K562 (cell line): ENCODE measurements at regions not wholly inside any gene's neighbourhood (a gene's known extent, or its start where the extent isn't known, plus 50 kb on each side); places are given as distances from the start of the nearest gene placed in this dataset.

ENCODE experiments used
- ATAC-seq: fragments of 200-7000 bp; cut with Tn5 transposase; 3 replicates; pipeline ENCODE4 v1.9.1; 2020; ENCODE audit warnings: moderate library complexity
- BruUV-seq: library from RNA; stranded (reverse); fragments of 400-500 nt; replicated peaks from 2 replicates; lab custom pipeline; 2021; lab: Mats Ljungman, UMichigan
- CTCF ChIA-PET: fragments of 300-600 bp; formaldehyde crosslinking; extraction: SDS; loops from one replicate; lab custom pipeline; 2021; ENCODE audit warnings: low intra/inter-chr PET ratio; lab: Yijun Ruan, JAX
- POLR2A ChIA-PET: fragments of 300-600, 350-650 bp; sonication (Branson Sonifier 250); formaldehyde crosslinking; extraction: SDS; loops from one replicate; lab custom pipeline; 2021; ENCODE audit warnings: antibody characterized with exemption, inconsistent platforms; lab: Yijun Ruan, JAX
- DNase-seq, 4 experiments: peaks; one replicate each; pipeline versions ENCODE4 v3.0.0 to v3.0.0-alpha.2; 2011 to 2018; ENCODE audit warnings: low spot score in 3 of 4, mixed read lengths in 3 of 4; ENCODE audit errors: extremely low read depth in 1 of 4
- FAIRE-seq: peaks from 2 replicates; lab custom pipeline; 2011; peaks lifted over from hg19 to GRCh38; lab: Jason Lieb, UNC
- H2AFZ ChIP-seq: 2 replicates; pipeline ENCODE4 v1.6.0; 2011; ENCODE audit warnings: low read depth, low read length, control low read depth, inconsistent platforms
- H3K27ac ChIP-seq: fragments of 200-600 bp; 3 replicates; pipeline ENCODE4 v1.8.0; 2011; ENCODE audit warnings: low read depth, mild to moderate bottlenecking, control low read depth, inconsistent platforms, low read length, moderate library complexity, mixed read lengths; ENCODE audit errors: extremely low read depth
- H3K27me3 ChIP-seq, 2 experiments: fragments of 300-600 bp in 1 of 2; 2 replicates in 1 of 2; 3 replicates in 1 of 2; pipeline versions ENCODE4 v1.6.0 to v1.8.0; 2011; ENCODE audit warnings: inconsistent platforms in 2 of 2, low read length in 2 of 2, mild to moderate bottlenecking in 1 of 2, mixed read lengths in 1 of 2, moderate library complexity in 1 of 2; ENCODE audit not compliant: control insufficient read depth in 2 of 2, insufficient read depth in 2 of 2
- H3K36me3 ChIP-seq: fragments of 300-600 bp; 3 replicates; pipeline ENCODE4 v1.8.0; 2011; ENCODE audit warnings: mild to moderate bottlenecking, low read length, inconsistent platforms; ENCODE audit not compliant: control insufficient read depth, insufficient read depth
- H3K4me1 ChIP-seq, 2 experiments: fragments of 200-600 bp in 1 of 2; replicated peaks in 1 of 2; 2 replicates in 1 of 2; 3 replicates in 1 of 2; pipeline versions ENCODE4 v1.5.1 to v1.8.0; 2011; ENCODE audit warnings: inconsistent platforms in 2 of 2, low read length in 2 of 2, mild to moderate bottlenecking in 1 of 2, mixed read lengths in 1 of 2, moderate library complexity in 1 of 2; ENCODE audit not compliant: control insufficient read depth in 2 of 2, insufficient read depth in 2 of 2
- H3K4me2 ChIP-seq: 2 replicates; pipeline ENCODE4 v1.6.1; 2011; ENCODE audit warnings: low read length, control low read depth, inconsistent platforms, mixed read lengths; ENCODE audit not compliant: insufficient read depth
- H3K4me3 ChIP-seq: fragments of 200-600 bp; sonication (generic), shearing (Covaris generic); 2 replicates; pipeline ENCODE4 v1.5.1; 2016; ENCODE audit warnings: control low read depth, inconsistent platforms
- H3K79me2 ChIP-seq: fragments of 200-600 bp; 3 replicates; pipeline ENCODE4 v1.8.0; 2011; ENCODE audit warnings: low read length, inconsistent platforms; ENCODE audit not compliant: control insufficient read depth, insufficient read depth
- H3K9ac ChIP-seq, 2 experiments: 2 replicates each; pipeline versions ENCODE4 v1.6.0 to v1.6.1; 2011; ENCODE audit warnings: low read depth in 2 of 2, low read length in 2 of 2, control low read depth in 1 of 2, inconsistent platforms in 1 of 2, mild to moderate bottlenecking in 1 of 2, mixed read lengths in 1 of 2; ENCODE audit not compliant: insufficient read depth in 1 of 2
- H3K9me1 ChIP-seq: one replicate; pipeline ENCODE4 v1.6.0; 2011; ENCODE audit warnings: inconsistent platforms, mild to moderate bottlenecking, low read length, moderate library complexity; ENCODE audit not compliant: control insufficient read depth, insufficient read depth
- H3K9me3 ChIP-seq: replicated peaks from 2 replicates; pipeline ENCODE4 v1.5.1; 2011; ENCODE audit warnings: low read depth, low read length, inconsistent platforms; ENCODE audit not compliant: control insufficient read depth, insufficient read depth
- H4K20me1 ChIP-seq: replicated peaks from 2 replicates; pipeline ENCODE4 v1.6.1; 2011; ENCODE audit warnings: low read length, inconsistent platforms, mixed read lengths; ENCODE audit not compliant: control insufficient read depth, insufficient read depth
- CBX3 ChIP-seq, 2 experiments: IDR thresholded peaks; 1 replicate in 1 of 2; 2 replicates in 1 of 2; pipeline ENCODE4 v1.6.1; 2012; ENCODE audit warnings: inconsistent platforms in 2 of 2, low read length in 2 of 2, borderline replicate concordance in 1 of 2, control low read depth in 1 of 2
- ZNF354B ChIP-seq: fragments of 250-450 bp; sonication (Bioruptor Pico); IDR thresholded peaks from 2 replicates; pipeline ENCODE4 v1.4.0; 2020
- WGBS: fragments of 100-300 bp; shearing (Covaris generic); methylation state at CpG from one replicate; pipeline ENCODE4 v1.1.6; 2016; ENCODE audit warnings: low coverage, mixed read lengths; ENCODE audit not compliant: insufficient coverage; ENCODE audit errors: missing lambda C conversion rate; 5-methylcytosine and 5-hydroxymethylcytosine counted together
- in situ Hi-C: fragments of 300-500 bp; cut with MboI; formaldehyde crosslinking; loops from 4 replicates; pipeline ENCODE4 v1.15.0; 2018; ENCODE audit warnings: inconsistent platforms, mixed read lengths
- intact Hi-C: fragments of 100-400 bp; cut with micrococcal nuclease; formaldehyde crosslinking; loops from 2 replicates; pipeline ENCODE4 v1.14.2; 2022

GRCh38 chr21:16590186-16590585 lies 860.4 kb downstream of the USP25 start:
- FAIRE-seq (no peak), DNase-seq (no peak), ATAC-seq (no peak)
- intact Hi-C loops (no loop called here), in situ Hi-C loops (no loop called here)
- no peaks in the 10 kb centered on the region for H4K20me1 ChIP-seq
- POLR2A ChIA-PET = no interaction called here
- 3% methylated on average over 5 of the region's 5 CpGs for WGBS
- no peak overlapping the region for H2AFZ ChIP-seq
- no peak overlapping the region for H3K4me2 ChIP-seq
- H3K27me3 ChIP-seq = no peaks in the 10 kb centered on the region
- no peaks in the 10 kb centered on the region; the same call in 1 of the 2 replicates for H3K9me3 ChIP-seq
- no peaks in the 10 kb centered on the region for H3K9me1 ChIP-seq
- H3K36me3 ChIP-seq = no peaks in the 10 kb centered on the region
- H3K79me2 ChIP-seq = no peaks in the 10 kb centered on the region
- H3K4me3 ChIP-seq = no peak overlapping the region
- H3K4me1 ChIP-seq = no peaks in the 10 kb centered on the region
- H3K9ac ChIP-seq = no peak overlapping the region
- no peak overlapping the region for H3K27ac ChIP-seq
- BruUV-seq = no TSS peak
- CTCF ChIA-PET = no interaction called here
- no peak for TF ChIP-seq CBX3 (IDR thresholded peaks at IDR 0.05; ENCODE audit: borderline replicate concordance in 1 of 2, low read length in 2 of 2)

- ChIA-PET POLR2A (no interaction called here), CTCF (no interaction called here)
- H3K79me2 ChIP-seq = no peaks in the 10 kb centered on the region
- H3K4me2 ChIP-seq = no peak overlapping the region
- no peaks in the 10 kb centered on the region for H3K4me1 ChIP-seq
- H2AFZ ChIP-seq = no peak overlapping the region
- in situ Hi-C loops = no loop called here
- TF ChIP-seq ZNF354B = no peak
- H3K36me3 ChIP-seq = no peaks in the 10 kb centered on the region
- no peaks in the 10 kb centered on the region; the same call in 1 of the 2 replicates for H3K9me3 ChIP-seq
- FAIRE-seq (no peak), DNase-seq (no peak), ATAC-seq (no peak)
- no peak overlapping the region for H3K9ac ChIP-seq
- BruUV-seq = no TSS peak
- intact Hi-C loops = no loop called here
- no peak overlapping the region for H3K27ac ChIP-seq
- H3K9me1 ChIP-seq = no peaks in the 10 kb centered on the region
- no peaks in the 10 kb centered on the region for H3K27me3 ChIP-seq
- H4K20me1 ChIP-seq = no peaks in the 10 kb centered on the region
- 6% methylated on average over 5 of the region's 5 CpGs for WGBS
- H3K4me3 ChIP-seq = no peak overlapping the region
Measured at GRCh38 chr21:16590641-16591292, 861.0 kb downstream of the USP25 start.
